Loucy (cell line): ENCODE measurements at regions not wholly inside any gene's neighbourhood (a gene's known extent, or its start where the extent isn't known, plus 50 kb on each side); places are given as distances from the start of the nearest gene placed in this dataset.

Experiments
- CTCF ChIP-seq: fragments of 200-600 bp; sonication (generic); conservative IDR thresholded peaks from 2 replicates; pipeline ENCODE4 v1.5.1; 2014; ENCODE audit warnings: mild to moderate bottlenecking, antibody characterized with exemption, low read length
- EZH2phosphoT487 ChIP-seq: fragments of 200-600 bp; IDR thresholded peaks from 2 replicates; pipeline ENCODE4 v1.6.1; 2018; ENCODE audit warnings: antibody characterized with exemption, mild to moderate bottlenecking, moderate library complexity, borderline replicate concordance

GRCh38 chr6:168877821-168878282, 375.8 kb downstream of the THBS2 start:
- TF ChIP-seq CTCF = no peak
- no peak for TF ChIP-seq EZH2phosphoT487
